B cell (primary cell): ENCODE measurements at regions not wholly inside any gene's neighbourhood (a gene's known extent, or its start where the extent isn't known, plus 50 kb on each side); places are given as distances from the start of the nearest gene placed in this dataset.
"Not testable (repeated sequence)": the region's sequence is repeated elsewhere in the genome, so short reads cannot be mapped to it uniquely, and the experiment has no call there.

ENCODE experiments used
- ATAC-seq: fragments of 200-7000 bp; cut with Tn5 transposase; one replicate; pipeline ENCODE4 v1.10.0; 2021; ENCODE audit warnings: low read depth, mild to moderate bottlenecking, moderate number of reproducible peaks, moderate library complexity
- CTCF ChIA-PET: fragments of 350-600 bp; sonication (Branson Sonifier 250); formaldehyde crosslinking; loops from one replicate; lab custom pipeline; 2021; ENCODE audit warnings: antibody characterized with exemption, inconsistent platforms; lab: Charles Lee
- POLR2A ChIA-PET: fragments of 350-600 bp; sonication (Branson Sonifier 250); formaldehyde crosslinking; loops from one replicate; lab custom pipeline; 2021; ENCODE audit warnings: antibody characterized with exemption; lab: Charles Lee
- DNase-seq: peaks from one replicate; pipeline ENCODE4 v3.0.0; 2013
- H2AFZ ChIP-seq: 2 replicates; pipeline ENCODE4 v1.6.1; 2012; ENCODE audit warnings: mild to moderate bottlenecking, low read depth, low read length; ENCODE audit not compliant: insufficient read depth, poor library complexity, severe bottlenecking
- H3K27ac ChIP-seq, 2 donors: 1 replicate in 1 of 2; 2 replicates in 1 of 2; pipeline ENCODE4 v1.5.1; 2012 to 2013; ENCODE audit warnings: low read length in 2 of 2, mild to moderate bottlenecking in 2 of 2, moderate library complexity in 1 of 2
- H3K27me3 ChIP-seq, 4 experiments: fragments of 200-600 bp in 1 of 4; sonication (generic) in 1 of 4; replicated peaks in 1 of 4; 1 replicate in 2 of 4; 2 replicates in 2 of 4; pipeline versions ENCODE4 v1.6.1 to v1.7.0; 2013 to 2016; ENCODE audit warnings: low read length in 3 of 4, mild to moderate bottlenecking in 2 of 4, mixed read lengths in 1 of 4, moderate library complexity in 1 of 4; ENCODE audit not compliant: insufficient read depth in 4 of 4, control insufficient read depth in 3 of 4; ENCODE audit errors: control extremely low read depth in 1 of 4
- H3K36me3 ChIP-seq, 2 experiments: replicated peaks in 1 of 2; 1 replicate in 1 of 2; 2 replicates in 1 of 2; pipeline versions ENCODE4 v1.6.1 to v1.7.1; 2013; ENCODE audit warnings: low read length in 1 of 2; ENCODE audit not compliant: insufficient read depth in 2 of 2, control insufficient read depth in 1 of 2; ENCODE audit errors: control extremely low read depth in 1 of 2, extremely low read depth in 1 of 2
- H3K4me1 ChIP-seq, 2 donors: fragments of 200-600 bp in 1 of 2; sonication (generic) in 1 of 2; 1 replicate in 1 of 2; 2 replicates in 1 of 2; pipeline versions ENCODE4 v1.5.1 to v1.6.1; 2013 to 2017; ENCODE audit warnings: low read length in 2 of 2; ENCODE audit not compliant: control insufficient read depth in 2 of 2, insufficient read depth in 2 of 2
- H3K4me2 ChIP-seq: replicated peaks from 2 replicates; pipeline ENCODE3; 2012; ENCODE audit warnings: mild to moderate bottlenecking, low read depth, low read length; ENCODE audit not compliant: poor library complexity, severe bottlenecking
- H3K4me3 ChIP-seq, 5 experiments: fragments of 200-600 bp in 1 of 5; sonication (generic) in 1 of 5; 1 replicate in 3 of 5; 2 replicates in 2 of 5; pipeline versions ENCODE4 v1.5.1 to v1.7.0; 2011 to 2016; ENCODE audit warnings: low read length in 4 of 5, mild to moderate bottlenecking in 4 of 5, low read depth in 2 of 5, control low read depth in 1 of 5, moderate library complexity in 1 of 5; ENCODE audit not compliant: insufficient read depth in 1 of 5; ENCODE audit errors: control extremely low read depth in 1 of 5, extremely low read depth in 1 of 5
- H3K79me2 ChIP-seq: fragments of 200-600 bp; sonication (generic); one replicate; pipeline ENCODE4 v1.6.0; 2016; ENCODE audit warnings: low read length; ENCODE audit not compliant: control insufficient read depth, insufficient read depth
- H3K9ac ChIP-seq: fragments of 200-600 bp; sonication (generic); 2 replicates; pipeline ENCODE4 v1.6.1; 2017; ENCODE audit warnings: mild to moderate bottlenecking, low read length, moderate library complexity
- H3K9me3 ChIP-seq, 3 donors: one replicate each; pipeline versions ENCODE4 v1.6.1 to v1.7.1; 2013; ENCODE audit warnings: low read length in 2 of 3; ENCODE audit not compliant: control insufficient read depth in 2 of 3, insufficient read depth in 1 of 3; ENCODE audit errors: control extremely low read depth in 1 of 3
- H4K20me1 ChIP-seq: 2 replicates; pipeline ENCODE4 v1.6.0; 2012; ENCODE audit warnings: mild to moderate bottlenecking, low read length; ENCODE audit not compliant: insufficient read depth, control insufficient read depth, poor library complexity, severe bottlenecking
- H3K27ac Mint-ChIP-seq: one replicate; pipeline ENCODE4 v1.8.0; 2021; ENCODE audit warnings: mixed read lengths
- H3K27me3 Mint-ChIP-seq: one replicate; pipeline ENCODE4 v1.8.0; 2021; ENCODE audit warnings: mixed read lengths
- H3K4me1 Mint-ChIP-seq: one replicate; pipeline ENCODE4 v1.8.0; 2021; ENCODE audit warnings: mixed read lengths
- H3K4me3 Mint-ChIP-seq: one replicate; pipeline ENCODE4 v1.8.0; 2021; ENCODE audit warnings: mixed read lengths
- H3K9me3 Mint-ChIP-seq: one replicate; pipeline ENCODE4 v1.8.0; 2022; ENCODE audit warnings: mixed read lengths; ENCODE audit not compliant: insufficient read depth
- CTCF ChIP-seq: fragments of 200-600 bp; IDR thresholded peaks from one replicate; pipeline ENCODE4 v1.8.0; 2022; ENCODE audit warnings: antibody characterized with exemption, mild to moderate bottlenecking
- EZH2 ChIP-seq: IDR thresholded peaks from 2 replicates; pipeline ENCODE4 v1.6.1; 2012; ENCODE audit warnings: borderline replicate concordance, low read depth, mild to moderate bottlenecking, moderate library complexity, low read length; ENCODE audit not compliant: insufficient read depth, poor library complexity, severe bottlenecking
- WGBS: methylation state at CpG from one replicate; pipeline ENCODE4 v1.1.5; 2013; ENCODE audit warnings: missing lambda C conversion rate; ENCODE audit not compliant: insufficient coverage; 5-methylcytosine and 5-hydroxymethylcytosine counted together
- intact Hi-C: fragments of 100-400 bp; cut with micrococcal nuclease; formaldehyde crosslinking; loops from one replicate; pipeline ENCODE4 v1.10.0; 2022

- DNase-seq (no peak), ATAC-seq (no peak)
- Histone ChIP-seq H3K79me2 (no peaks in the 10 kb centered on the region), H4K20me1 (no peaks in the 10 kb centered on the region), H2AFZ (no peak overlapping the region), H3K4me1 (no peaks in the 10 kb centered on the region), H3K36me3 (no peaks in the 10 kb centered on the region), H3K4me2 (no peak overlapping the region), H3K9ac (no peak overlapping the region), H3K9me3 (no peaks in the 10 kb centered on the region), H3K27ac (no peak overlapping the region), H3K4me3 (no peak overlapping the region), H3K27me3 (peaks cover 0 to 4% (median 0%) of the 10 kb centered on the region in 4 experiments)
- H3K4me3 Mint-ChIP-seq: no peak overlapping the region
- ChIA-PET POLR2A (no interaction called here), CTCF (interaction anchor here (1.6 kb wide), 1 partner anchor 224 kb away, joined by 3 read pairs; no protein-coding TSS in a partner anchor)
- no peaks in the 10 kb centered on the region for H3K4me1 Mint-ChIP-seq
- H3K27me3 Mint-ChIP-seq: peaks cover 14% of the 10 kb centered on the region
- TF ChIP-seq CTCF (no peak), EZH2 (no peak)
- 100% methylated on average over 1 of the region's 4 CpGs for WGBS
- H3K9me3 Mint-ChIP-seq: peaks cover 2% of the 10 kb centered on the region
- intact Hi-C loops: no loop called here
- H3K27ac Mint-ChIP-seq: no peak overlapping the region
Observed at GRCh38 chr12:75750716-75751306, 239.4 kb upstream of the KRR1 start.

- H3K9ac ChIP-seq, H3K27ac ChIP-seq, H3K9me3 Mint-ChIP-seq, DNase-seq, H3K4me1 ChIP-seq, H3K4me1 Mint-ChIP-seq, H4K20me1 ChIP-seq, POLR2A ChIA-PET, H3K79me2 ChIP-seq, H3K4me3 Mint-ChIP-seq, H3K4me2 ChIP-seq, H2AFZ ChIP-seq, intact Hi-C loops, H3K27ac Mint-ChIP-seq, H3K36me3 ChIP-seq, H3K4me3 ChIP-seq, ATAC-seq, H3K27me3 ChIP-seq, H3K9me3 ChIP-seq: not testable (repeated sequence)
- peaks cover 21% of the 10 kb centered on the region for H3K27me3 Mint-ChIP-seq
- WGBS: no CpG with 5 or more reads among the region's 3 CpGs
- CTCF ChIA-PET: interaction anchor here (1.6 kb wide), 1 partner anchor 222 kb away, joined by 3 read pairs; no protein-coding TSS in a partner anchor
Observed at GRCh38 chr12:75748990-75749389, 237.6 kb upstream of the KRR1 start.
